Right forelimb (tissue), 1 donor: ENCODE measurements at regions not wholly inside any gene's neighbourhood (a gene's known extent, or its start where the extent isn't known, plus 50 kb on each side); places are given as distances from the start of the nearest gene placed in this dataset.

ENCODE experiments used
- DNase-seq: peaks from one replicate; pipeline ENCODE4 v3.0.0-alpha.2; 2018

DNA sequence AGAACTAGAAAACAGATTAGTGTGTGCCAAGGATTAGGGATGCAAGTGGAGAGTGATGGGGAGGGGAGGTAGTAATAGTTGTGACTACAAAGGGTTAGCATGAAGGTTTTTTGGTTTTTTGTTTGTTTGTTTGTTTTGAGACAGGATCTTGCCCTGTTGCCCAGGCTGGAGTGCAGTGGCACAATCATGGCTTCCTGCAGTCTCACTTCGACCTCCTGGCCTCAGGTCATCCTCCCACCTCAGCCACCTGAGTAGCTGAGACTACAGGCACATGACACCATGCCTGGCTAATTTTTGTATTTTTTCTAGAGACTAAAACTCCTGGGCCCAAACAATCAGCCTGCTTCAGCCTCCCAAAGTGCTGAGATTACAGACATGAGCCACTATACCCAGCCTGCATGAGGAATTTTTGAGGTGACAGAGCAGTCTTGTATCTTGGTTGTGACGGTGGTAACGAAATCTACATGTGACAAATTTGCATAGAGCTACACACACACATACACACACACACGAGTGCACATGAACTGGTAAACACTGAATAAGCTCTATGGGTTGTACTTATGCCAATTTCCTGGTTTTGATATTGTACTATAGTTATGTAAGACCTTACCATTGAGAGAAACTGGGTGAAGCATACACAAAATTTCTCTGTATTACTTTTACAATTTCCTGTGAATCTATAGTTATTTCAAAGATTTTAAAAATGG, 59.6 kb upstream of the TOM1L1 start:
- DNase-seq: no peak

GRCh38 chr17:54841656-54842055, 59.0 kb upstream of the TOM1L1 start:
- no peak for DNase-seq

DNA sequence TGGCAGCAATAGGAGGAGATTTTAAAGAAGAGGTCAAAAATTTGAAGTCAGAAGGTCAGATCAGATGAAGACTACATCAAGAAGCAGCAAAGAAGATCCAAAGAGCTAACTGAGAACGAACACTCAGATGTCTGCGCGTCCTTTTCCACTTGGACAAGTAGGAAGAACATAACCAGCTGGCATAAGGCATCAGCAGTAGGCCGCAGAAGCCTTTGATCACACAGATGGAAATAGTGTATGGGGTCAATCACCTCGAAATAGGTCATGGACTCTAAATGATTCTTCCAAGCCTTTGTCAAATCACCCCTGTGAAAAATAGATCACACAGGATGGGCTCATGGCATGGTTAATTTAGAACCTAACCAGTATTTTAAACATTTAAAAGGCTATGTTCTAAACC, 56.4 kb upstream of the TOM1L1 start:
- no peak for DNase-seq

DNA sequence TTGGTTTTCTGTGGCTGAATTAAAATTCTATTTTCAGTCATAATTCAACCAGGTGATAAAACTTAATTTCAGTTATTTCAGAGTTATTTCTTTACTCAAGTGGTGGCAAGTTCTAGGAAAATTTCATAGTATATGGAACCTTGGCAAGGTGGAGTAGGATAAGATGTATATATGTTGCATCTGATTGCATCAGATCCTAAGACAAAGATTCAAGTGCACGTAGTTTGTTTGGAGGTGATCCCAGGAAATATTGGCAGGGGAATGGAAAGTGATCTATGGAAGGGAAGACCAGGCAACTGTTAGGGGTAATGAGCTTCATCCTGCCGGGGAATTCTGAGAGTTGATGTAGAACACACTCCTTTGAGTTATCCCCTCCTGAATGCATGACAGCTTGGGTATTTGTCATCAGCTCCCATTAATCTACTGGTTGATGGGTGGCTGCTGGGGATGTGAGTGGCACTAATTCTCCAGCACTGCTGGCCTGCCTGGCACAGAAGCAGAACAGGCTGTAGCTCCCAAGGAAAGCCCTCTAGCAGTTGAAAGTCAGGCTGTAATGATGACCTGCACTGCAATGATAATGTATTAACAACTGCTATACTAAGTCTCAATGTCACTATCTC, 52.2 kb upstream of the TOM1L1 start:
- no peak for DNase-seq

DNA sequence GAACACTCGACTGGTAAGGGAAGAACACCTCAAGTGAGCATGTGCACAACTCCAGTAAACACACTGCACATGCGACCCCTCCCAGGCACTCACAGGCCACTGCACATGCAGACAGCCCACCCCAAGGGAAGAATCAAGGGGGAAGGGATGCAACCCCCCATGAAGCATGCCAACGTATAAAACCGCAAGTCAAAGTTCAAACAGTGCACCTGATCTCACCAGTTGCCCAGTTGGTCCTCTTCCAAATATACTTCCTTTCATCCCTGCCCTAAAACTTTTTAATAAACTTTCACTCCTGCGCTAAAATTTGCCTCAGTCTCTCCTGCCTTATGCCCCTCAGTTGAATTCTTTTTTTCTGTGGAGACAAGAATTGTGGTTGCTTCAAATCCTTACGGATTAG, 51.0 kb upstream of the TOM1L1 start:
- no peak for DNase-seq
